AG04450 (cell line): ENCODE measurements at regions not wholly inside any gene's neighbourhood (a gene's known extent, or its start where the extent isn't known, plus 50 kb on each side); places are given as distances from the start of the nearest gene placed in this dataset.

ENCODE experiments used
- CTCF ChIA-PET: fragments of 300-600, 350-600 bp; formaldehyde crosslinking; extraction: SDS; loops from one replicate; lab custom pipeline; 2022; ENCODE audit warnings: antibody characterized with exemption, inconsistent platforms; lab: Charles Lee
- POLR2A ChIA-PET: fragments of 350-600 bp; formaldehyde crosslinking; extraction: SDS; loops from one replicate; lab custom pipeline; 2021; ENCODE audit warnings: antibody characterized with exemption, inconsistent platforms; lab: Yijun Ruan, JAX
- DNase-seq: peaks from one replicate; pipeline ENCODE4 v3.0.0-alpha.2; 2011; ENCODE audit warnings: low read depth, low spot score
- H3K27ac ChIP-seq: one replicate; pipeline ENCODE4 v1.5.1; 2012; ENCODE audit warnings: low read depth, low read length, control low read depth
- H3K27me3 ChIP-seq: one replicate; pipeline ENCODE4 v1.6.0; 2012; ENCODE audit warnings: low read length; ENCODE audit not compliant: control insufficient read depth, insufficient read depth
- H3K4me3 ChIP-seq: 2 replicates; pipeline ENCODE4 v1.5.1; 2011; ENCODE audit warnings: mild to moderate bottlenecking, low read depth, low read length, control low read depth
- H3K9me3 ChIP-seq: 2 replicates; pipeline ENCODE4 v1.5.1; 2012; ENCODE audit warnings: low read length; ENCODE audit not compliant: control insufficient read depth, insufficient read depth
- CTCF ChIP-seq: IDR thresholded peaks from 2 replicates; pipeline ENCODE4 v1.5.1; 2011; ENCODE audit warnings: low read depth, low read length, control low read depth, inconsistent platforms

DNA sequence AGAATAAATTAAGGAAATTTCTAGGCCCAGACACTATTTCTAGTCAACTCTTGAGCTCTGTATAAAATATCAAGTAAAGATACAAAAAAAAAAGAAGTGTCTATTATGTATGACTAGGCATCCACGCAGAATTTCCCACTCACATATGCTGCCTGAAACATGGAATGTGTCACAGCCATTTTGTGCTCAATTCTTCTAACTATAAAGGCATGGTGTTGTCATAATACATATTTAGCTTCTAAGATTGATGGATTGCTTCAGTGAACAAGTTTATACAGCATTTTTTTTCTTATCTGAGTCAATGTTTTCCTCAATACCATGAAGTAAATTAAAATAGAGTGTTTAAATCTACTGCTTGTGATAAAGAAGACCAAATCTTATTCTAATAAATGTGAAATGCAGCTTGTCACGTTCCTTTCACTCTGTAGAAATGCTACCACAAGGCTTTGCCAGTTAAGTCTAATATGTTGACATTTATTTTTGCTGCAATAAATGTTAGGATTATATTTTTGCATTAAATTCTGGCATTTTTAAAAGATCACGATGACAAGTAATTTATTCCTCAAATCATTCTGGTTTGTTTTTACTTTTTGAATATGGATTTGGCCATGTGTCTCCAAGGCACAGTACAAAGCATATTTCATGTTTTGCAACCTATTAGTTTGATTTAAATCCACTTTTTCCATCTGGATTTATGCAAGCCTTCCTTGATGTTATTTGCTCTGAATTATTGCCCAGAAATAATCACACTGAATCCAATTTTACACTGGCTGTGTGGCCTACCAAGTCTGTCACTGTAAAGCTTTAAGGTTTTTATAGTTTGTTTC is 1829.0 kb upstream of the PCDH7 start:
- no peak overlapping the region for H3K27ac ChIP-seq
- ChIA-PET CTCF (no interaction called here), POLR2A (no interaction called here)
- no peak for TF ChIP-seq CTCF
- no peaks in the 10 kb centered on the region for H3K9me3 ChIP-seq
- no peak overlapping the region for H3K4me3 ChIP-seq
- H3K27me3 ChIP-seq = no peaks in the 10 kb centered on the region
- no peak for DNase-seq

DNA sequence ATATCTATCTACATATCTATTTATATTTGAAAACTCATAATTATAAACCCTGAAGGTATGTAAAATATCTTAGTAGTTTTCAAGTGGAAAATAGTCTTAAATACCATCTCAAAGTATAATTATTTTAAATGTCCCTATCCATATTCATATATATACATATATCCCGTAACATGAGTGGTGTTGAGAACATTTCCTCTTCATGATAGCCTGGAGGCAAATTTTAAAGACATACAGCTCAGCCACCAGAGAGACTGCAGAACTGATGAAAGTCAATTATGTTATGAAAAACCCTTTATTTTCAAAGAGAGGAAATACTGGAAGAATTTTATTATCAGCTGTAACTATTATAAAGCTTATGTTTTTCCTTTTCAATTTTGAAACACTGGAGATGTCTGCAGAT is 1806.7 kb upstream of the PCDH7 start:
- H3K4me3 ChIP-seq = no peak overlapping the region
- no peak overlapping the region for H3K27ac ChIP-seq
- CTCF ChIA-PET = no interaction called here
- POLR2A ChIA-PET = no interaction called here
- no peaks in the 10 kb centered on the region; the same call in none of the 2 replicates for H3K9me3 ChIP-seq
- H3K27me3 ChIP-seq = no peaks in the 10 kb centered on the region
- DNase-seq = no peak
- TF ChIP-seq CTCF = no peak

GRCh38 chr4:28916585-28916984 is 1803.6 kb upstream of the PCDH7 start:
- ChIA-PET POLR2A (no interaction called here), CTCF (no interaction called here)
- H3K9me3 ChIP-seq = no peaks in the 10 kb centered on the region; the same call in none of the 2 replicates
- no peak for DNase-seq
- H3K27me3 ChIP-seq = no peaks in the 10 kb centered on the region
- no peak for TF ChIP-seq CTCF
- no peak overlapping the region for H3K27ac ChIP-seq
- H3K4me3 ChIP-seq = no peak overlapping the region

DNA sequence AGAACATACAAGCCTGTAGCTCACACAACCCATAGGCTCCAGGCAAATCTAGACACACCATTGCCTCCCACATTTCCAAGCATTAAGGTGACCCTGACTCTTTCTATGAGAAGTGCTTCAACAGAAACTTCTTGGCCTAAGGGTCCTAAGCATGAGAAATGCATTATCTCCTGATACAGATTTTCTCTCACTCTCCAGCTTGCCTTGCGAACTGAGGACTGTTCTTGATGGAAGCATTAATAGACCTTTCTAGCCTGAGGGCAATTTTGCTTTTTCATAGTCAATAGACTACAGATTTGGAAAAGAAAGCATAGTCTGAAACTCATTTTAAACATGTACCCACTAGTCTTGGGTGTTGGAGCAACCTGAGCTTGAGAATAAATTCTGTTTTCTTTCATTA is 1801.3 kb upstream of the PCDH7 start:
- Histone ChIP-seq H3K27me3 (no peaks in the 10 kb centered on the region), H3K9me3 (no peaks in the 10 kb centered on the region; the same call in none of the 2 replicates), H3K27ac (no peak overlapping the region), H3K4me3 (no peak overlapping the region)
- TF ChIP-seq CTCF = no peak
- ChIA-PET CTCF (no interaction called here), POLR2A (no interaction called here)
- no peak for DNase-seq

GRCh38 chr4:28921886-28922285 is 1798.3 kb upstream of the PCDH7 start:
- H3K9me3 ChIP-seq = no peaks in the 10 kb centered on the region; the same call in none of the 2 replicates
- no peak overlapping the region for H3K4me3 ChIP-seq
- POLR2A ChIA-PET = no interaction called here
- CTCF ChIA-PET = no interaction called here
- H3K27ac ChIP-seq = no peak overlapping the region
- H3K27me3 ChIP-seq = no peaks in the 10 kb centered on the region
- no peak for DNase-seq
- no peak for TF ChIP-seq CTCF
